ENCODE measurements at regions not wholly inside any gene's neighbourhood (a gene's known extent, or its start where the extent isn't known, plus 50 kb on each side); places are given as distances from the start of the nearest gene placed in this dataset.

- intact Hi-C loops (cut with DNase I) = no loop called here
- H3K27ac ChIP-seq = no peak overlapping the region
- DNase-seq = no peak
- no peaks in the 10 kb centered on the region for H3K9me3 ChIP-seq
- H3K4me3 ChIP-seq = no peak overlapping the region
- peak; percentile 75 to 94 (median 88) for ATAC-seq
- FAIRE-seq = no peak
- peaks cover 0 to 21% (median 12%) of the 10 kb centered on the region in 3 donors for H3K4me1 ChIP-seq
- H3K27me3 ChIP-seq = no peaks in the 10 kb centered on the region
- no peaks in the 10 kb centered on the region for H3K36me3 ChIP-seq
- TF ChIP-seq CTCF (IDR thresholded peaks at IDR 0.05) = no peak
Measured at GRCh38 chr13:81305928-81306327, 965.0 kb upstream of the SPRY2 start.

- no peak for FAIRE-seq
- Histone ChIP-seq H3K4me3 (no peak overlapping the region), H3K27ac (no peak overlapping the region), H3K9me3 (no peaks in the 10 kb centered on the region), H3K36me3 (no peaks in the 10 kb centered on the region), H3K4me1 (peaks cover 0 to 21% (median 12%) of the 10 kb centered on the region in 3 donors), H3K27me3 (no peaks in the 10 kb centered on the region)
- no peak for DNase-seq
- peak in 1 of 4 donors; percentile 43 for ATAC-seq
- 84 to 87% methylated on average over 6 of the region's 6 CpGs for WGBS, 2 donors
- intact Hi-C loops (cut with DNase I) = no loop called here
- TF ChIP-seq CTCF (IDR thresholded peaks at IDR 0.05) = no peak
Measured at GRCh38 chr13:81304121-81304659, 963.3 kb upstream of the SPRY2 start.

GRCh38 chr13:81302677-81303076 is 961.8 kb upstream of the SPRY2 start:
- FAIRE-seq (no peak), DNase-seq (no peak), ATAC-seq (no peak)
- Histone ChIP-seq H3K4me1 (peaks cover 0 to 21% (median 12%) of the 10 kb centered on the region in 3 donors), H3K27me3 (no peaks in the 10 kb centered on the region), H3K27ac (no peak overlapping the region), H3K36me3 (no peaks in the 10 kb centered on the region), H3K9me3 (no peaks in the 10 kb centered on the region), H3K4me3 (no peak overlapping the region)
- WGBS, 2 donors = 88 to 90% methylated on average over 2 of the region's 2 CpGs
- intact Hi-C loops (cut with DNase I) = no loop called here
- TF ChIP-seq CTCF (IDR thresholded peaks at IDR 0.05) = no peak

GRCh38 chr13:81302125-81302524 is 961.2 kb upstream of the SPRY2 start:
- Histone ChIP-seq H3K4me3 (no peak overlapping the region), H3K9me3 (no peaks in the 10 kb centered on the region), H3K4me1 (peaks cover 0 to 21% (median 12%) of the 10 kb centered on the region in 3 donors), H3K27me3 (no peaks in the 10 kb centered on the region), H3K27ac (no peak overlapping the region), H3K36me3 (no peaks in the 10 kb centered on the region)
- intact Hi-C loops (cut with DNase I) = no loop called here
- no peak for DNase-seq
- TF ChIP-seq CTCF (IDR thresholded peaks at IDR 0.05) = no peak
- peak; percentile 39 for FAIRE-seq
- no peak for ATAC-seq

- FAIRE-seq = no peak
- no peaks in the 10 kb centered on the region for H3K36me3 ChIP-seq
Measured at GRCh38 chr13:81295177-81295576, 954.3 kb upstream of the SPRY2 start.

More at GRCh38 chr13:81295177-81295576, 954.3 kb upstream of the SPRY2 start:
- intact Hi-C loops (cut with DNase I) = no loop called here
- Histone ChIP-seq H3K9me3 (no peaks in the 10 kb centered on the region), H3K4me3 (no peak overlapping the region), H3K27me3 (no peaks in the 10 kb centered on the region), H3K27ac (no peak overlapping the region), H3K4me1 (no peaks in the 10 kb centered on the region)
- DNase-seq = no peak
- ATAC-seq = no peak
- TF ChIP-seq CTCF (IDR thresholded peaks at IDR 0.05) = no peak

All from pancreas (tissue), 10 donors.